ENCODE measurements at regions not wholly inside any gene's neighbourhood (a gene's known extent, or its start where the extent isn't known, plus 50 kb on each side); places are given as distances from the start of the nearest gene placed in this dataset.

DNA sequence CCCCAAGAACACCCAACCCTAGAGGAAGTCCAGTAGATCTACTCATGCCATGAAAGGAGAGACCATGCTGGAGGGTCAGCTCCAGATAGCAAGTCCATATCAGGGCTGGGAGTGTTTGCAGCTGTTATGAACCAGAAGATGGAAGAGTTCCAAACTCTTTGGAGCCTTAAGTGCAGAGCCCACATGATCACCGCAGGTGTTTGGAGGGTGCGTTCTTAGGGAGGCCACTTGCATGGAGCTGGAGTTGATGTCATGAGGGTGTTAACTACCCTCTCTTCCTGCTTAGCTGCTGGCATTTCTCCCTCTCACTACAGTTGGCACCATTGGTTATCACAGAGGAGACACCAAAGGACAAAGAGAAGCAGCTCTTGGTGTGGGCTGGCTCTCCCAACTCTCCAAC lies 616.9 kb downstream of the AJAP1 start:
- H3K9me3 ChIP-seq: no peaks in the 10 kb centered on the region
- ATAC-seq: no peak
- H3K4me1 ChIP-seq (ENCODE audit: low read depth): no peaks in the 10 kb centered on the region
- intact Hi-C loops (cut with DNase I, micrococcal nuclease): no loop called here
- no peak for DNase-seq
- H3K4me3 ChIP-seq: no peak overlapping the region
- H3K36me3 ChIP-seq (ENCODE audit: low read depth): no peaks in the 10 kb centered on the region
- TF ChIP-seq, protein P1, sequence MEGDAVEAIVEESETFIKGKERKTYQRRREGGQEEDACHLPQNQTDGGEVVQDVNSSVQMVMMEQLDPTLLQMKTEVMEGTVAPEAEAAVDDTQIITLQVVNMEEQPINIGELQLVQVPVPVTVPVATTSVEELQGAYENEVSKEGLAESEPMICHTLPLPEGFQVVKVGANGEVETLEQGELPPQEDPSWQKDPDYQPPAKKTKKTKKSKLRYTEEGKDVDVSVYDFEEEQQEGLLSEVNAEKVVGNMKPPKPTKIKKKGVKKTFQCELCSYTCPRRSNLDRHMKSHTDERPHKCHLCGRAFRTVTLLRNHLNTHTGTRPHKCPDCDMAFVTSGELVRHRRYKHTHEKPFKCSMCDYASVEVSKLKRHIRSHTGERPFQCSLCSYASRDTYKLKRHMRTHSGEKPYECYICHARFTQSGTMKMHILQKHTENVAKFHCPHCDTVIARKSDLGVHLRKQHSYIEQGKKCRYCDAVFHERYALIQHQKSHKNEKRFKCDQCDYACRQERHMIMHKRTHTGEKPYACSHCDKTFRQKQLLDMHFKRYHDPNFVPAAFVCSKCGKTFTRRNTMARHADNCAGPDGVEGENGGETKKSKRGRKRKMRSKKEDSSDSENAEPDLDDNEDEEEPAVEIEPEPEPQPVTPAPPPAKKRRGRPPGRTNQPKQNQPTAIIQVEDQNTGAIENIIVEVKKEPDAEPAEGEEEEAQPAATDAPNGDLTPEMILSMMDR (IDR thresholded peaks at IDR 0.05): no peak

DNA sequence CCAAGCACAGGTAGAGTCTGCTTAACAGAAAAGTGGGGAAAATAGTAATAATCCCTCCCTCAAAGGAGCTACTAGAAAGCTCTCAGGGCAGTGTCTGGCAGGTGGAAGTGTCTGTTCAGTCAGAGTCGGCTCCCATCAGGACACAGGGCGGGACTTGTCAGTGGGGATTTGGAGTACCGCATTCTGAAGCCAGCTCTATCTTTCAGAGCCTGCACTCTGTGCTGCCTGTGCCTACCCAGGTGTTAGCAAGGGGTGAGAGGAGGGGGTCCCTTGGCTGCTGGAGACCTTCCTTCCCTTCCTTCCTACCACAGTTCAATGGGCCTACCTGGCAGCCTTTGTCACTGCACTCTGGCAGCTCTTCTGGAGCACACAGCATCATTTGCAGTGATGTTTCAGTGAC lies 615.5 kb downstream of the AJAP1 start:
- no peak for DNase-seq
- Histone ChIP-seq H3K36me3 (ENCODE audit: low read depth) (no peaks in the 10 kb centered on the region), H3K4me1 (ENCODE audit: low read depth) (no peaks in the 10 kb centered on the region), H3K4me3 (no peak overlapping the region), H3K9me3 (no peaks in the 10 kb centered on the region)
- ATAC-seq: no peak
- TF ChIP-seq, protein P1 (IDR thresholded peaks at IDR 0.05): no peak
- intact Hi-C loops (cut with DNase I, micrococcal nuclease): no loop called here

DNA sequence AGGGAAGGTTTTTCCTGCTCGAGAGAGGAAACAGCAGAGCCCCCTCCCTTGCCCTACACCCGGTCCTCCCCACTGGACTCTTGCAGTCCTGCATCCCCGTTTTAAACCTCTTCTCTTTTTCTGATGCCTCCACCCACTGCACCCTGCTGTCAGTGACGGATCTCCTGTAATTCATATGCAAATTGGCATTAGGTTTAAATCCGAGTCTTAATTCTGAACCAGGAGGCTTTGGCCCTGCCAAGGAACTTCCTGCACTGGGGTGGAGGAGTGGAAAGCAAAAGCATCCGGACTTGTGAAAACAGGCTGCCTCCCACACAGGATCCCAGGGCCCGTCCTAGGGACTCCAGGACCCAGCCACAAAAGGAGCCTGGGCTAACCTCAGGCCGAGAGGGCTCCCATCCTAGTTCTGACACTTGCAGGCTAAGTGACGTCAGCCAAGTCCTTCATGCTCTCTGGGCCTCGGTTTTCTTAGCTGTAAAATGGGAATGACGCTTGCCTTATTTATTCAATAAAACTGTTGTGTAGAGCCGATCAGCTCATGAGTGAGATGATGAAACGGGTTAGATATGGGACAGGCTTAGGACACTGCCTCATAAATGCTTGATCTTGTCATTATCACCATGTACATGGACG lies 613.3 kb downstream of the AJAP1 start:
- no peak for DNase-seq
- H3K4me1 ChIP-seq (ENCODE audit: low read depth): no peaks in the 10 kb centered on the region
- no peaks in the 10 kb centered on the region for H3K36me3 ChIP-seq (ENCODE audit: low read depth)
- intact Hi-C loops (cut with DNase I, micrococcal nuclease): no loop called here
- ATAC-seq: no peak
- H3K4me3 ChIP-seq: no peak overlapping the region
- TF ChIP-seq, protein P1 (IDR thresholded peaks at IDR 0.05): no peak
- no peaks in the 10 kb centered on the region for H3K9me3 ChIP-seq

DNA sequence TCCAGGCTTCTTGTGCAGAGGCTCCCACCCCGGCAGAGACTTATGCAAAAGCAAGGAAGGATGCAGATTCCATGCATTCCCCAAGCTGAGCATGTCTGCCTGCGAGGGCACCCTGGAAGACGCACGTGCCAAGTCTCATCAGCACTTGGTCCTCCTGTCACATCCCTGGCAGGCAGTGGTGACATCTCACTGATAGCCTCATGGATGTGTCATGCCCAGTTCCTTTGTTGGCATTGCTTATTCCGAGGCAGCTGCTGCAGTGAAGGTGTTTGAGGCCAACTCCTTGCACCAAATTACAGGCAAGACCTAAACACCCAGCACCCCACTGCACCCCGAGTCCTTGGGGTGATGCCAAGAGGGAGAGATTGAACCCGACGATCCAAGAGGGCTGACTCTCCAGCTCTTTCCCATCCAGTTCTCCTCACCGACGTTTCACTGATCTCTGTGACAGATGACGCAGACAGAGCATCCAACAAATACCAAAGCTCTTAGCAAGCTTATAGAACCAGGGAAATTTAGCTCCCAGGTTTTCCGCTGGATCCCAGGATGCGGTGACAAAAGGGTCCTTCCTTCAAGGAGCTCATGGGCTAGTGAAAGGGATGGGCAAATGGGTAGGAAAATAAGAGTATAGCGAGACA lies 611.1 kb downstream of the AJAP1 start:
- H3K4me3 ChIP-seq: no peak overlapping the region
- intact Hi-C loops (cut with DNase I, micrococcal nuclease): no loop called here
- DNase-seq (no peak), ATAC-seq (no peak)
- H3K9me3 ChIP-seq: no peaks in the 10 kb centered on the region
- TF ChIP-seq, protein P1 (IDR thresholded peaks at IDR 0.05): no peak
- no peaks in the 10 kb centered on the region for H3K4me1 ChIP-seq (ENCODE audit: low read depth)
- H3K36me3 ChIP-seq (ENCODE audit: low read depth): no peaks in the 10 kb centered on the region

DNA sequence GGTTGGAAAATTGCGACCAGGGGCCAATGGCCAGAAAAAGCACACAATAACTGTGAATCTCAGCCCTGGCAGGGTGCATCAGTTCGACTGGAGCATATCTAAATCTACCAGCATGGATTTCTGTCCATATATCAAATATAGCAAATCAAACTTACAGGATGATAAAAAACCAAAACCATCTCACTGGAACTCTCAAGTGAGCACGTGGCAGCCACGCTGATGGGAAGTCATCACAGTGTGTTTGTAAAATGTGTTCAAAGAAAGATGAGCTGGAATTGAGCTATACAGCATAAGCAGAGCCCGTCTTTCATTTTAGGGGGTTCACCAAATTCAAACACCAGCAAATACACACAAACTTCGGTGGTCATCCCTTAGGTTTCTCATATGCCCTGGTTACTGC lies 610.1 kb downstream of the AJAP1 start:
- Histone ChIP-seq H3K4me1 (ENCODE audit: low read depth) (no peaks in the 10 kb centered on the region), H3K36me3 (ENCODE audit: low read depth) (no peaks in the 10 kb centered on the region), H3K4me3 (no peak overlapping the region), H3K9me3 (no peaks in the 10 kb centered on the region)
- ATAC-seq: no peak
- DNase-seq: no peak
- TF ChIP-seq, protein P1 (IDR thresholded peaks at IDR 0.05): no peak
- intact Hi-C loops (cut with DNase I, micrococcal nuclease): no loop called here

Data from mucosa of descending colon (tissue), 3 donors.